ENCODE measurements at regions not wholly inside any gene's neighbourhood (a gene's known extent, or its start where the extent isn't known, plus 50 kb on each side); places are given as distances from the start of the nearest gene placed in this dataset.

GRCh38 chr10:118835682-118836326, 81.0 kb upstream of the CACUL1 start:
- TF ChIP-seq CTCF (IDR thresholded peaks at IDR 0.05; ENCODE audit: control extremely low read depth, extremely low read depth): no peak
- DNase-seq: no peak
- no peak overlapping the region for H3K27ac ChIP-seq (ENCODE audit: low read depth in 1 of 2, low read length in 1 of 2)

GRCh38 chr10:118838364-118838763, 83.6 kb upstream of the CACUL1 start:
- TF ChIP-seq CTCF (IDR thresholded peaks at IDR 0.05; ENCODE audit: control extremely low read depth, extremely low read depth): no peak
- H3K9me3 ChIP-seq (ENCODE audit: control insufficient read depth in 4 of 4, insufficient read depth in 3 of 4, low read length in 3 of 4): no peaks in the 10 kb centered on the region
- no peak overlapping the region for H3K4me3 ChIP-seq
- H3K9ac ChIP-seq (ENCODE audit: insufficient read depth in 1 of 2, low read length in 2 of 2): no peak overlapping the region
- no peaks in the 10 kb centered on the region for H3K36me3 ChIP-seq (ENCODE audit: control insufficient read depth in 4 of 4, insufficient read depth in 4 of 4, low read length in 4 of 4)
- H3K27me3 ChIP-seq (ENCODE audit: control insufficient read depth in 3 of 3, insufficient read depth in 3 of 3, low read length in 2 of 3): no peaks in the 10 kb centered on the region
- DNase-seq (no peak), ATAC-seq (ENCODE audit: insufficient read depth, low FRiP score) (no peak)
- peaks cover 0 to 3% (median 0%) of the 10 kb centered on the region in 5 donors for H3K4me1 ChIP-seq (ENCODE audit: control insufficient read depth in 5 of 5, insufficient read depth in 5 of 5, low read length in 5 of 5)
- 69 to 75% methylated on average over 4 of the region's 4 CpGs for WGBS, 2 donors
- no peak overlapping the region for H3K27ac ChIP-seq (ENCODE audit: low read depth in 1 of 2, low read length in 1 of 2)

More at GRCh38 chr10:118835682-118836326, 81.0 kb upstream of the CACUL1 start:
- no peak overlapping the region for H3K9ac ChIP-seq (ENCODE audit: insufficient read depth in 1 of 2, low read length in 2 of 2)
- no peaks in the 10 kb centered on the region for H3K36me3 ChIP-seq (ENCODE audit: control insufficient read depth in 4 of 4, insufficient read depth in 4 of 4, low read length in 4 of 4)
- no peak overlapping the region for H3K4me3 ChIP-seq
- H3K27me3 ChIP-seq (ENCODE audit: control insufficient read depth in 3 of 3, insufficient read depth in 3 of 3, low read length in 2 of 3): no peaks in the 10 kb centered on the region
- no peaks in the 10 kb centered on the region for H3K9me3 ChIP-seq (ENCODE audit: control insufficient read depth in 4 of 4, insufficient read depth in 3 of 4, low read length in 3 of 4)
- 68% methylated on average over 3 of the region's 3 CpGs for WGBS, 2 donors
- no peak for ATAC-seq (ENCODE audit: insufficient read depth, low FRiP score)
- H3K4me1 ChIP-seq (ENCODE audit: control insufficient read depth in 5 of 5, insufficient read depth in 5 of 5, low read length in 5 of 5): peaks cover 0 to 5% (median 0%) of the 10 kb centered on the region in 5 donors

GRCh38 chr10:118839348-118839747, 84.6 kb upstream of the CACUL1 start:
- peaks cover 0 to 3% (median 0%) of the 10 kb centered on the region in 5 donors for H3K4me1 ChIP-seq (ENCODE audit: control insufficient read depth in 5 of 5, insufficient read depth in 5 of 5, low read length in 5 of 5)
- DNase-seq: no peak
- H3K9ac ChIP-seq (ENCODE audit: insufficient read depth in 1 of 2, low read length in 2 of 2): no peak overlapping the region
- H3K27me3 ChIP-seq (ENCODE audit: control insufficient read depth in 3 of 3, insufficient read depth in 3 of 3, low read length in 2 of 3): no peaks in the 10 kb centered on the region
- H3K36me3 ChIP-seq (ENCODE audit: control insufficient read depth in 4 of 4, insufficient read depth in 4 of 4, low read length in 4 of 4): no peaks in the 10 kb centered on the region
- H3K9me3 ChIP-seq (ENCODE audit: control insufficient read depth in 4 of 4, insufficient read depth in 3 of 4, low read length in 3 of 4): no peaks in the 10 kb centered on the region
- ATAC-seq (ENCODE audit: insufficient read depth, low FRiP score): no peak
- H3K4me3 ChIP-seq: no peak overlapping the region
- no peak for TF ChIP-seq CTCF (IDR thresholded peaks at IDR 0.05; ENCODE audit: control extremely low read depth, extremely low read depth)
- 88 to 89% methylated on average over 3 of the region's 3 CpGs for WGBS, 2 donors
- no peak overlapping the region for H3K27ac ChIP-seq (ENCODE audit: low read depth in 1 of 2, low read length in 1 of 2)
